K562 (cell line): ENCODE measurements at regions not wholly inside any gene's neighbourhood (a gene's known extent, or its start where the extent isn't known, plus 50 kb on each side); places are given as distances from the start of the nearest gene placed in this dataset.

Source experiments
- ATAC-seq: fragments of 200-7000 bp; cut with Tn5 transposase; 3 replicates; pipeline ENCODE4 v1.9.1; 2020; ENCODE audit warnings: moderate library complexity
- BruUV-seq: library from RNA; stranded (reverse); fragments of 400-500 nt; replicated peaks from 2 replicates; lab custom pipeline; 2021; lab: Mats Ljungman, UMichigan
- CTCF ChIA-PET: fragments of 300-600 bp; formaldehyde crosslinking; extraction: SDS; loops from one replicate; lab custom pipeline; 2021; ENCODE audit warnings: low intra/inter-chr PET ratio; lab: Yijun Ruan, JAX
- POLR2A ChIA-PET: fragments of 300-600, 350-650 bp; sonication (Branson Sonifier 250); formaldehyde crosslinking; extraction: SDS; loops from one replicate; lab custom pipeline; 2021; ENCODE audit warnings: antibody characterized with exemption, inconsistent platforms; lab: Yijun Ruan, JAX
- DNase-seq, 4 experiments: peaks; one replicate each; pipeline versions ENCODE4 v3.0.0 to v3.0.0-alpha.2; 2011 to 2018; ENCODE audit warnings: low spot score in 3 of 4, mixed read lengths in 3 of 4; ENCODE audit errors: extremely low read depth in 1 of 4
- FAIRE-seq: peaks from 2 replicates; lab custom pipeline; 2011; peaks lifted over from hg19 to GRCh38; lab: Jason Lieb, UNC
- H2AFZ ChIP-seq: 2 replicates; pipeline ENCODE4 v1.6.0; 2011; ENCODE audit warnings: low read depth, low read length, control low read depth, inconsistent platforms
- H3K27ac ChIP-seq: fragments of 200-600 bp; 3 replicates; pipeline ENCODE4 v1.8.0; 2011; ENCODE audit warnings: low read depth, mild to moderate bottlenecking, control low read depth, inconsistent platforms, low read length, moderate library complexity, mixed read lengths; ENCODE audit errors: extremely low read depth
- H3K27me3 ChIP-seq, 2 experiments: fragments of 300-600 bp in 1 of 2; 2 replicates in 1 of 2; 3 replicates in 1 of 2; pipeline versions ENCODE4 v1.6.0 to v1.8.0; 2011; ENCODE audit warnings: inconsistent platforms in 2 of 2, low read length in 2 of 2, mild to moderate bottlenecking in 1 of 2, mixed read lengths in 1 of 2, moderate library complexity in 1 of 2; ENCODE audit not compliant: control insufficient read depth in 2 of 2, insufficient read depth in 2 of 2
- H3K36me3 ChIP-seq: fragments of 300-600 bp; 3 replicates; pipeline ENCODE4 v1.8.0; 2011; ENCODE audit warnings: mild to moderate bottlenecking, low read length, inconsistent platforms; ENCODE audit not compliant: control insufficient read depth, insufficient read depth
- H3K4me1 ChIP-seq, 2 experiments: fragments of 200-600 bp in 1 of 2; replicated peaks in 1 of 2; 2 replicates in 1 of 2; 3 replicates in 1 of 2; pipeline versions ENCODE4 v1.5.1 to v1.8.0; 2011; ENCODE audit warnings: inconsistent platforms in 2 of 2, low read length in 2 of 2, mild to moderate bottlenecking in 1 of 2, mixed read lengths in 1 of 2, moderate library complexity in 1 of 2; ENCODE audit not compliant: control insufficient read depth in 2 of 2, insufficient read depth in 2 of 2
- H3K4me2 ChIP-seq: 2 replicates; pipeline ENCODE4 v1.6.1; 2011; ENCODE audit warnings: low read length, control low read depth, inconsistent platforms, mixed read lengths; ENCODE audit not compliant: insufficient read depth
- H3K4me3 ChIP-seq: fragments of 200-600 bp; sonication (generic), shearing (Covaris generic); 2 replicates; pipeline ENCODE4 v1.5.1; 2016; ENCODE audit warnings: control low read depth, inconsistent platforms
- H3K79me2 ChIP-seq: fragments of 200-600 bp; 3 replicates; pipeline ENCODE4 v1.8.0; 2011; ENCODE audit warnings: low read length, inconsistent platforms; ENCODE audit not compliant: control insufficient read depth, insufficient read depth
- H3K9ac ChIP-seq, 2 experiments: 2 replicates each; pipeline versions ENCODE4 v1.6.0 to v1.6.1; 2011; ENCODE audit warnings: low read depth in 2 of 2, low read length in 2 of 2, control low read depth in 1 of 2, inconsistent platforms in 1 of 2, mild to moderate bottlenecking in 1 of 2, mixed read lengths in 1 of 2; ENCODE audit not compliant: insufficient read depth in 1 of 2
- H3K9me1 ChIP-seq: one replicate; pipeline ENCODE4 v1.6.0; 2011; ENCODE audit warnings: inconsistent platforms, mild to moderate bottlenecking, low read length, moderate library complexity; ENCODE audit not compliant: control insufficient read depth, insufficient read depth
- H3K9me3 ChIP-seq: replicated peaks from 2 replicates; pipeline ENCODE4 v1.5.1; 2011; ENCODE audit warnings: low read depth, low read length, inconsistent platforms; ENCODE audit not compliant: control insufficient read depth, insufficient read depth
- H4K20me1 ChIP-seq: replicated peaks from 2 replicates; pipeline ENCODE4 v1.6.1; 2011; ENCODE audit warnings: low read length, inconsistent platforms, mixed read lengths; ENCODE audit not compliant: control insufficient read depth, insufficient read depth
- MAFK ChIP-seq: IDR thresholded peaks from 2 replicates; pipeline ENCODE4 v1.6.1; 2011; ENCODE audit warnings: low read length, improper control_type of control experiment
- WGBS: fragments of 100-300 bp; shearing (Covaris generic); methylation state at CpG from one replicate; pipeline ENCODE4 v1.1.6; 2016; ENCODE audit warnings: low coverage, mixed read lengths; ENCODE audit not compliant: insufficient coverage; ENCODE audit errors: missing lambda C conversion rate; 5-methylcytosine and 5-hydroxymethylcytosine counted together
- in situ Hi-C: fragments of 300-500 bp; cut with MboI; formaldehyde crosslinking; loops from 4 replicates; pipeline ENCODE4 v1.15.0; 2018; ENCODE audit warnings: inconsistent platforms, mixed read lengths
- intact Hi-C: fragments of 100-400 bp; cut with micrococcal nuclease; formaldehyde crosslinking; loops from 2 replicates; pipeline ENCODE4 v1.14.2; 2022
- TF ChIP-seq, protein P1 (sequence below), 2 experiments: fragments of 450-650 bp in 1 of 2; sonication (generic) in 1 of 2; formaldehyde crosslinking in 1 of 2; IDR thresholded peaks; 2 replicates each; pipeline versions ENCODE4 v1.7.1 to v1.9.0; 2016 to 2022; ENCODE audit warnings: inconsistent platforms in 1 of 2, mild to moderate bottlenecking in 1 of 2, missing genetic modification reagents in 1 of 2
- TF ChIP-seq, protein P2 (sequence below): fragments of 450-650 bp; IDR thresholded peaks from 2 replicates; pipeline ENCODE4 v1.6.1; 2016

DNA sequence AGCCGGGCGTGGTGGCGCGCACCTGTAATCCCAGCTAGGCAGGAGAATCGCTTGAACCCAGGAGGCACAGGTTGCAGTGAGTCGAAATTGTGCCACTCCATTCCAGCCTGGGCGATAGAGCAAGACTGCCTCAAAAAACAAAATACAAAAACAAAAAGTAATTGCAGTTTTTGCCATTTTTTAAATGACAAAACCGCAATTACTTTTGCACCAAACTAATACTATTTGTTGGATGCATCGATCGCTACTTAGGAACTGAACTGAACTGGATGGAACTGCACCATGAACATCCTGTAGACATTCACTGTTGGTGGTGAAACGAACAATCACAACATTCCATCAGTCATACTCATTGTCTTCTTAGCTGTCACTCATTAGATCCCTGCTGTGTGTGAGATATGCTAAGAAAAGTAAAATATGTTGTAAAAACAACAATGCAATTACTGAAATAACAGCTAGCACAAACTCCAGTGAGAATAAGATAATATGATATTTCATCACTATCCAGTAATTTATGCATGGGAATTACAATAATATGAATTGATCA lies 341.2 kb downstream of the ACTR3B start:
- Histone ChIP-seq H4K20me1 (no peaks in the 10 kb centered on the region), H3K9ac (no peak overlapping the region), H3K79me2 (no peaks in the 10 kb centered on the region), H3K9me1 (peaks cover 4% of the 10 kb centered on the region), H3K9me3 (no peaks in the 10 kb centered on the region), H3K4me1 (no peaks in the 10 kb centered on the region), H3K4me2 (no peak overlapping the region), H2AFZ (no peak overlapping the region), H3K4me3 (no peak overlapping the region), H3K27ac (no peak overlapping the region), H3K36me3 (no peaks in the 10 kb centered on the region), H3K27me3 (peaks cover 0 to 16% of the 10 kb centered on the region in 2 experiments; a peak in 2 of 5 replicates)
- WGBS, result 15% methylated on average over 11 of the region's 11 CpGs
- no TSS peak for BruUV-seq
- no peak for FAIRE-seq
- no peak for DNase-seq
- ATAC-seq, result no peak
- intact Hi-C loops, result loop anchor here (10.0 kb wide), 1 partner anchor 206 kb away; no protein-coding TSS in a partner anchor
- in situ Hi-C loops, result no loop called here
- POLR2A ChIA-PET, result interaction anchor here (0.6 to 1.1 kb wide), 2 partner anchors 143 to 1972 kb away, joined by 3 read pairs; no protein-coding TSS in a partner anchor
- TF ChIP-seq, protein P1, sequence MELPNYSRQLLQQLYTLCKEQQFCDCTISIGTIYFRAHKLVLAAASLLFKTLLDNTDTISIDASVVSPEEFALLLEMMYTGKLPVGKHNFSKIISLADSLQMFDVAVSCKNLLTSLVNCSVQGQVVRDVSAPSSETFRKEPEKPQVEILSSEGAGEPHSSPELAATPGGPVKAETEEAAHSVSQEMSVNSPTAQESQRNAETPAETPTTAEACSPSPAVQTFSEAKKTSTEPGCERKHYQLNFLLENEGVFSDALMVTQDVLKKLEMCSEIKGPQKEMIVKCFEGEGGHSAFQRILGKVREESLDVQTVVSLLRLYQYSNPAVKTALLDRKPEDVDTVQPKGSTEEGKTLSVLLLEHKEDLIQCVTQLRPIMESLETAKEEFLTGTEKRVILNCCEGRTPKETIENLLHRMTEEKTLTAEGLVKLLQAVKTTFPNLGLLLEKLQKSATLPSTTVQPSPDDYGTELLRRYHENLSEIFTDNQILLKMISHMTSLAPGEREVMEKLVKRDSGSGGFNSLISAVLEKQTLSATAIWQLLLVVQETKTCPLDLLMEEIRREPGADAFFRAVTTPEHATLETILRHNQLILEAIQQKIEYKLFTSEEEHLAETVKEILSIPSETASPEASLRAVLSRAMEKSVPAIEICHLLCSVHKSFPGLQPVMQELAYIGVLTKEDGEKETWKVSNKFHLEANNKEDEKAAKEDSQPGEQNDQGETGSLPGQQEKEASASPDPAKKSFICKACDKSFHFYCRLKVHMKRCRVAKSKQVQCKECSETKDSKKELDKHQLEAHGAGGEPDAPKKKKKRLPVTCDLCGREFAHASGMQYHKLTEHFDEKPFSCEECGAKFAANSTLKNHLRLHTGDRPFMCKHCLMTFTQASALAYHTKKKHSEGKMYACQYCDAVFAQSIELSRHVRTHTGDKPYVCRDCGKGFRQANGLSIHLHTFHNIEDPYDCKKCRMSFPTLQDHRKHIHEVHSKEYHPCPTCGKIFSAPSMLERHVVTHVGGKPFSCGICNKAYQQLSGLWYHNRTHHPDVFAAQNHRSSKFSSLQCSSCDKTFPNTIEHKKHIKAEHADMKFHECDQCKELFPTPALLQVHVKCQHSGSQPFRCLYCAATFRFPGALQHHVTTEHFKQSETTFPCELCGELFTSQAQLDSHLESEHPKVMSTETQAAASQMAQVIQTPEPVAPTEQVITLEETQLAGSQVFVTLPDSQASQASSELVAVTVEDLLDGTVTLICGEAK (IDR thresholded peaks at IDR 0.05), result peak; percentile 64; the same call in 1 of the 2 replicates
- TF ChIP-seq, protein P1 (CRISPR knock-in tag; IDR thresholded peaks at IDR 0.05), result no peak
- no peak for TF ChIP-seq MAFK
- TF ChIP-seq, protein P2, sequence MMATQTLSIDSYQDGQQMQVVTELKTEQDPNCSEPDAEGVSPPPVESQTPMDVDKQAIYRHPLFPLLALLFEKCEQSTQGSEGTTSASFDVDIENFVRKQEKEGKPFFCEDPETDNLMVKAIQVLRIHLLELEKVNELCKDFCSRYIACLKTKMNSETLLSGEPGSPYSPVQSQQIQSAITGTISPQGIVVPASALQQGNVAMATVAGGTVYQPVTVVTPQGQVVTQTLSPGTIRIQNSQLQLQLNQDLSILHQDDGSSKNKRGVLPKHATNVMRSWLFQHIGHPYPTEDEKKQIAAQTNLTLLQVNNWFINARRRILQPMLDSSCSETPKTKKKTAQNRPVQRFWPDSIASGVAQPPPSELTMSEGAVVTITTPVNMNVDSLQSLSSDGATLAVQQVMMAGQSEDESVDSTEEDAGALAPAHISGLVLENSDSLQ, result peak; percentile 57
- CTCF ChIA-PET, result no interaction called here
